NCI-H524 treated with DMSO at 0.1 percent for 48 hours (cell line): ENCODE measurements at regions not wholly inside any gene's neighbourhood (a gene's known extent, or its start where the extent isn't known, plus 50 kb on each side); places are given as distances from the start of the nearest gene placed in this dataset.

Experiments
- DNase-seq: peaks from one replicate; lab custom pipeline; 2025; lab: John Stamatoyannopoulos, UW

DNA sequence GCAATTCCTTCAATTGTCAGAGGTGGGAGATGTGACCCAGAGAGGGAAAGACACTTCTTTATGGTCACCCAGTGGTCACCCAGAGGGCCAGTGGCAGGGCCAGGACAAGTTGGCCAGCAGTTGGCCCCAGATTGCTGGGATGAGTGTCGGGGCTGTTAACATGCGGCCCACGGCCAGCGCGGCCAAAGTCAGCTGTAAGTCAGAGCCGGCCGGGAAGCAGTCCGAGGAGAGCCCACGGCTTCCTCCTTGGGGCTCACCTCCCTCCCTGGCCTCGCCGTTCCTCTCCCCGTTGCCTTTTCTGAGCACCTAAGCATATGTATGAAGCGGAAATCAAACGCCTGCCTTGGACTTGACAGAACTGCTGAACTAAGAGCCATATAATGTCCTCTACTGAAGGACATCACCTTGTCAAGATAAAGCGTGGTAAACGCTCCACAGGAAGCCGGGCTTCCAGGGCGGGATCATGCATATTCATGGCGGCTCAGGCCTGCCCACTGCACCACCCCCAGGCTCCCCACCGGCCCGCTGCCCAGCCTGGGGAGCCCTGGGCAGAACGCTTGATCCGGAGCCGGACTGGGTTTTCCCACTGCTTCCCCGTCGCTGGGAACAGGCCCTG, 245.4 kb upstream of the POU3F1 start:
- DNase-seq: no peak

DNA sequence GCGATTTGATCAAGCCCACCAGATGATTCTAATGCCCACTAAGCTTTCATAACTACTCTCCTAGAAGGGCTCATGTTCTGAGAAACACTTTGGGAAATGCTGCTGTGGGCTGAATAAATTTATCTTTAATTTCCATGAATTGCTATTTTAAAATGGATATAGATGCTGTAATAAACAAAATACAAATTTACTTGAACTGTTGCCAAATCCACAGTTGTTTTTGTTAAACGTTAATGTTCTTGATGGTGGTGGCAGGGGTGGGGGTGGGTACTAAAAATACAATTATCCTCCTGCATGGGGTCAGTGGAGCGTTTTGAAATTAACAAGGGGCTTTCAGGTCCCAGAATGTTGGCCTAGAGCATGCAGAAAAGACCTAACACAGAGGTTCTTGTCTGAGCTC, 244.7 kb upstream of the POU3F1 start:
- no peak for DNase-seq

DNA sequence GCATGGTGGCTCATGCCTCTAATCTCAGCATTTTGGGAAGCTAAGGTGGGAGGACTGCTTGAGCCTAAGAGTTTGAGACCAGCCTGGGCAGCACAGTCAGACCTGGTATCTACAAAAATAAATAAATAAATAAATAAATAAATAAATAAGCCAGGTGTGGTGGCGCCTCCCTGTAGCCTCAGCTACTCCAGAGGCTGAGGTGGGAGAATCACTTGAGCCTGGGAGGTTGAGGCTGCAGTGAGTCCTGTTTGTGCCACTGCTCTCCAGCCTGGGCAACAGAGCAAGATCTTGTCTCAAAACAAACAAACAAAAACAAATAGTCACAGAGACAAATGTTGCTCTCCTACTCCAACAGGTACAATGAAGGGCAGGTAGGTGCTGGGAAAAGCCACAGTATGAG, 242.4 kb upstream of the POU3F1 start:
- no peak for DNase-seq

DNA sequence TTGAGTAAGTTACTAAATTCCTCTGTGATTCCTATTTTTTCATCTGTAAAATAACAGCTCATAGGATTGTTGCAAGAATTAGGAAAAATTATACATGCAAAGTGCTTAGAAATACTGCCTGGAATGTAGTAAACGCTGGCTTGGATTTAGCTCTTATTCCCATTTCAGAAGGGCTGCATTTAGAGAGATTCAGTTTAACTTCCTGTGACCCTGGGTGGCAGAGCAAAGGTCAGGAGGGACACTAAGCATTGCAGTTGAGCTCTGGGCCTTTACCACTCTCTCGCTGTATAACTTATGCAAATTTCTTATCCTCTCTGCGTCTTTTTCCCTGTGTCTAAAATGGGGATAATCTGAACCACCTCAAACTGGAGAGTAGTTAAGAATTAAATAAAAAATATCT, 241.0 kb upstream of the POU3F1 start:
- DNase-seq: no peak

DNA sequence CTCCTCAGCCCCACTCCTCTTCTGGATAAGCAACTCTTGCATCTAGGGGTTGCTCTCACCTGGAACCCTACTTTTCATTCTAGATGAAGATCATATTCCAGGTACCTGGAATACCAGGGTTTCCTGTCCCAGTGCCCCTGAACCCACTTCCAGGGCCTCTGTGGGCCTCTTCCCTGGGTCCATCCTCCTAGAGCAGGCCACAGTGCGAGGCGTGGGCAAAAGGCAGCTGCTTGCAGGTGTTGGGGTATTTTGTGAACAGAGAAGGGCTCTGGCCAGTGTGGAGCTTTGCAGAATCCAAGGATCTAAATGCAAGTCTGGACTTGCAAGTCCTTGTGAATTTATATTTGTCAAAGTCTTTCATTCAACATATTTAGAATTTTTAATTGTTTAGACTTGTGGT, 240.4 kb upstream of the POU3F1 start:
- no peak for DNase-seq

DNA sequence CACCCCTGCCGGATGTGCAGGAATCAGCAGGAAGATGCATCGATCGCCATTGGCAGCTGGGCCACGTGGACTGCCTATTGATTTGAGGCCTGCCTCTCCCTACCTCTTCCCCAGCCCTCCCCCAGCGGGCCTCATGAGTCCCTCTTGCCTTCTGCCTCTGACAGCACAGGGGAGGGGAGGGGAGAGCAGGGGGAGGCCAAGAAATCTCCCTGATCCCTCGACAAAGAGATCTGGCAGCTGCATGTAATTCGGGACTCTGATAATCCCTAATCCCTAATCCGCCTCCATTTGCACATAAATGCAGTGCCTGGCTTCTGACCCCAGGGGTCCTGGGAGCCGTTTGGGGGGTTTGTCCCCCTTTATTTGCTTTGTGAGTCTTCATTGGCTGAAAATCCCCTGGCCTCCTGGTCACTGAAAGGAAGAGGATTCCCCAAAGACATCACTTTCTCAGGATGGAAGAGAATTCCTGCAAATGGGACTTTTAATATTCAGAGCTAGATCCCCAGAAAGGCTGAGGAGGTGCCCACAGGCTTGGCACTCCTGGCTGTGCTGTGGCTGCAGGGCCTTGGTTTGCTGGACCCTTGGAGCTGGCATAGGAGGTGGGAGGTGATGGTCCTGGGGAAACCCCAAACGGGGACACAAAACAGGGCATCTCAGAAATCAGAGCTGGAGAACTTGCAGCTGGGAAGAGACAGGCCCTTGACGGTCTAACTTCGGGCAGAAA, 239.4 kb upstream of the POU3F1 start:
- DNase-seq: peak; percentile 31

DNA sequence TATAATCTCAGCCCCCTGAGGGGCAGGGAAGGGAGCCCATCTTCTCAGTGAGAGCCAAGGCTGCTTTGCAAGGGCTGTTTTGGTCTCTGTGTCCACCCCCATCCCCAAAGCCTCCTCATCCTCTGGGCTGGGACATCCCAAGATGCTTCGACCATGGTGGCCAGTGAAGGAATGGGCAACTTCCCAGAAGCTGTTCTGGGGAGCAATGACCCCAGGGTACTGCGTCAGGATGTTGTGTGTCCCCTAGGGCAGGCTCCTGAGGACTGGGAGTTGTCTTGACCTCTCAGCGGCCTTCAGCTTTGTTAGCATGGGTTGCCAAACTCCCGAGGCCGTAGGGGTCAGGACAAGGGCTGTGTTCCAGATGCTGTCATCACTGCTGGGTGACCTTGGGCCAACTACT, 238.4 kb upstream of the POU3F1 start:
- no peak for DNase-seq

DNA sequence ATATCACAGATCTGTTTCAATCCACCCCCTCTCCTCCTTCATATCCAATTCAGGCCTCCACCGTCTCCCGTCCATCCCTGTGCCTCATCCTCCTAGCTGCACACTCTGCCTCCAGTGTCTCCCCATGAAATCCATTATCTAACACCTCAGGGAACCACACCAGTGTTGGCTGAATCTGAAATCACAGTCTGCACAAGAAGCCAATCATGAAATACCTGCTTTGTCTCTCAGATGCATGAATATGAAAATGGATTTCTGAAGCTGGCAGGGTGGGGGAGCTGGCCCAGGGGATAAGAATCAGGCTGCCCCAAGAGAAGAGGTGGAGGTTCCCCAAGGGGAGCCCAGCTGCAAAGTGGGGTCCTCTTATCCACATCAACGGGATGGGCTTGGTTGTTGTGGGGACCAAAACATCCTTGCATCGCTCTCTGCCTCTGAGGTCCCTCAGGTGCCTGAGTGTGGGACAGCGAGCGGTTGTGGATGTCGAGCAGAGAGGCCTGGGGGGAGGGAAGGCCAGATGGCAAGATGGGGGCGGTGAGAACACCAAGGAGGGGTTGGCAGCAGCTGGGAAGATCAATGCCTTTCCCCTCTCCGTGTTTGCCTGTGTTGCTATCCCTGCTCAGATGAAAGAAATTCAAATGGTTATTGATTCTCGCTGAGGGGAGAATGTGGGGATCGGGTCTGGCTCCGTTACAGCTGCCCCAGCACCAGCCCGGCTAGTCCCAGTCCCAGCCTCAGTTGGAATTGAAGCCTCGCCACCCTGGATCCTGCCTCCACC, 237.3 kb upstream of the POU3F1 start:
- DNase-seq: no peak

DNA sequence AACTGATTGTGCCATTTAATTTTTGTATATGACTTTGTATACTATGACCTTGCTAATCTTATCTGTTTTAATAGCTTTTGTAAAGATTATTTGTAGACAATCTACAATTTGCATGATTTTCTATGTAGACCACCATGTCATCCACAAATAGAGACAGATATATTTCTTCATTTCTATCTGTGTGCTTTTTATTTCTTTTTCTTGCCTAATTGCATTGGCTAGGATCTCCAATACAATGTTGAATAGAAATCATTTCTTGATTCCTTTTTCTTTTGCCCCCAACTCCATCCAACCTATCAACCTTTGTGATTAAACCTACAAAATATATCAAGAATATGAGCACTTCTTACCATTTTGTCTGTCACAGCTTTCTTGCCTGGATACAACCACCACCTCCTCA, 232.6 kb upstream of the POU3F1 start:
- no peak for DNase-seq

DNA sequence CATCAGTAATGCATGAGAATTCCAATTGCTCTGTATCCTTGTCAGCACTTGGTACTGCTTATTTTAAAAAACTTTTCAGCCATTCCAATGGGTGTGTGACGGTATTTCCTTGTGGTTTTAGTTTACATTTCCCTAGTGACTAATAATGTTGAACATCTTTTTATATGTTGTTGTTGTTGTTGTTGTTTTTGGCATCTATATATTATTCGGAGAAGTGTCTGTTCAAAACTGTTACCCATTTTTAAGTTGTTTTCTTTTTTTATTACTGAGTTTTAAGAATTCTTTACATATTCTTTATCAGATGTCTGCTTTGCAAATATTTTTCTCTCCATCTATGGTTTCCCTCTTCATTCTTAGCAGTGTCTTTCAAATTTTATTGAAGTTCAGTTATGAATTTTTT, 231.1 kb upstream of the POU3F1 start:
- no peak for DNase-seq

DNA sequence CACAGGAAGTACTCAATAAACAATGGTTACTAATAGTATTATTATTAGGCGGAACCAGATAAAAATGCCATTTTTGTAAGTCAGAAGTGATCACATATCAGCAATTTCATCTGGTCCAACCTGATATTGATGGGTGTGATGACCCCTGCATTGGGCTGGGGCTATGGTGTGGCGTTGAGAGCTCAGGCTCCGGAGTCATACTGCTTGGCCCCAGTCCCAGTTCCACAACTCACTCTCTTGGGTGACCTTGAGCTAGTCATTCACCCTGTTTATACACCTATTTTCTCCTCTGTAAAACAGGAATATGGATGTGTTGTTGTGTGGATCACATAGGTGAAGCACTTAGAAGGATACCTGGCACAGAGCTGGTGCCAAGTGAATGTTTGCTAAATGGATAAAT, 229.4 kb upstream of the POU3F1 start:
- no peak for DNase-seq

DNA sequence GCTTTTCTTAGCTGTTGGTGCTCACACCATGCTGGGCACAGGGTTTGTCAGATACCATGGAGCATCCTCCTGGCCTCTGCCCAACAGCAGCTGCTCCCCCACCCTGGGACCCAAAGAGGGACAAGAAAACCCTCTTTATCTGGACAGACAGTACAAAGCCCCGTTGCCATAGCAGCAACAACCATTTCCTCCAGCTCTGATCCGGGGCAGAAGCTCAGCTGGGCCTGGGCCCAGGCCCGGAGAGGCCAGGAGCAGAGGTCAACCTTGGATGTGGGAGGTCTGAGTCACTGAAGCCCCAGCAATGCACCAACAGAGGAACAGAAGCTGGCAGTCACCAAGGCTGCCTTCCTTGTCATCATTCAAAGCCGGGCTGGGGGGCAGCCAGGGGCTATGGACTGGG, 228.4 kb upstream of the POU3F1 start:
- no peak for DNase-seq

DNA sequence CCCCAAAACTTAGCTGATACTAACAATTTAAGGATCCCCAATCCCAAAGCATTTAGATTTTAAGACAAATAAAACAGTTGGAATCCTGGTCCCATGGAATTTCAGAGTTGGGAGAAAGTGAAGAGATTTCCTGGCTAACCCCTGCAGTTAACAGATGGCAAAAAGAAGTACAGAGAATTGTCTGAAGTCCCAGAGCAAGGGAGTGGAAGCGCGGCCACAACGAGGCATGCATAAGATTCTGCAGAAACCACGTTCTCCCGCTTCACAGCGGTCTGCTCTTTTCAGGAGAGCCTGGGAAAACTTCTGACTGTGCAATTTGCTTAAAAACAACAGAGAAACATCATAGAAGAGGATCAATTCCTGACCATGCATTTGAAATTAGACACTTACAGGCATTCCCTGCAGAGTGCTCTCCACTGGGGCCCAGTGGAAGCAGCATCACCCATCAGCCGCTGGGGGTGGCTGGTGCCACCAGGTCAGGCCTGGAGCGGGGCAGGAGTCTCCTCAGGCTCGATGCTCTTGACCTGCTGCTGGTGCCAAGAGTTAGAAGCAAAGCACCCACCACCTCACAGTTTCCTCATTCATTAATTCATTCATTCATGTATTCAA, 226.7 kb upstream of the POU3F1 start:
- no peak for DNase-seq

DNA sequence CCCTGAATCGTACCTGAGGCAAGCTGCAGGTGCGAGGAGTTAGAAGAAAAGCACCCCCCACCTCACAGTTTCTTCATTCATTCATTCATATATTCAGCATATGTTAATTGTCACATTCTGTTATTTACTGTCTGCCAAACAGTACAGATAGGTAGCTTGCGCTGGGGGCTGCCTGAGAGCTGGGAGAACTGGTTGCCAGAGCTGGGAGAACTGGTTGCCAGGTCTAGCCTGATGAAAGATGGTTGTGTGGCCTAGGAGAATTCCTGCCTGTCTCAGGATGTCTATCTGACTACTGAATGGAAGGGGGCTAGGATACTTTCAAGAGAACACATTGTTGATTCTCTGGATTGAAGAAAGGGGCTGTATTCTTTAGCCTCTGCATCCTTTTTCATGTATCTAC, 225.9 kb upstream of the POU3F1 start:
- DNase-seq: no peak

DNA sequence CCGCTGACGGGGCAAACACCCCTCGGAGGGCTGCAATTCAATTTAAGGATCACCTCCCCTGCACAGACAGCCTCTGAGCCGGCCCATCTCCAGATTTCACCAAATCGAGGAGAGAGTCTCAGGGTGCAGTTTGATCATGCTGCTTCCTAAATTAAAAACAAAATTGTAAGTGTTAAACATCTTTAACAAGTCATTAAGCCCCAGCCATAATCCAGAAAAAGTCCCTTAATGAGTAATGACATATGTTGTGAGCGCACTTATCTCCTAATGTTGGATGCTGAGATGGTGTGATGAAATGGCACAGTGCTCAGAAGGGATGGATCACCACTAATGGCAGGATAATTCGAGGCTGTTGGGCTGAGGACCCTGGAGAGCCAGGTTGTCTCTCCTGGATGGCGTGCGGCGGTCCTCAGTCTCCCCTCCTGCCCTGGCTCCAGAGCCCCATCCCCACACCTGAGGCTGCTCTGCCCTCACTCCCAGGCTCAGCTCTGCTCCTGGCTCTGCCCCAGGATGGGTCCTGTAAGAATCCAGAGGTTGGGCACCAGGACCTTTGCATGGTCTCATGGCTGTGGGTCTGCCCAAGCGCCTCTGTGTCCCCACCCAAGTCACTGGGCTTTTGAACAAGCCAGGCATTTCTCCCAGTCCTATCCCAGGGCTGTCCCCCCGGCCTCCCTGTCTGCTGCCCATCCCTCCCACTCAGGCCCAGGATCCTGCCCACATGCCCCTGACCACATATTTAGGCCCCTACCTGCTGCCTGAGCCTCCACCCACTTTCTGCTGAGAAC, 224.4 kb upstream of the POU3F1 start:
- DNase-seq: peak; percentile 66

DNA sequence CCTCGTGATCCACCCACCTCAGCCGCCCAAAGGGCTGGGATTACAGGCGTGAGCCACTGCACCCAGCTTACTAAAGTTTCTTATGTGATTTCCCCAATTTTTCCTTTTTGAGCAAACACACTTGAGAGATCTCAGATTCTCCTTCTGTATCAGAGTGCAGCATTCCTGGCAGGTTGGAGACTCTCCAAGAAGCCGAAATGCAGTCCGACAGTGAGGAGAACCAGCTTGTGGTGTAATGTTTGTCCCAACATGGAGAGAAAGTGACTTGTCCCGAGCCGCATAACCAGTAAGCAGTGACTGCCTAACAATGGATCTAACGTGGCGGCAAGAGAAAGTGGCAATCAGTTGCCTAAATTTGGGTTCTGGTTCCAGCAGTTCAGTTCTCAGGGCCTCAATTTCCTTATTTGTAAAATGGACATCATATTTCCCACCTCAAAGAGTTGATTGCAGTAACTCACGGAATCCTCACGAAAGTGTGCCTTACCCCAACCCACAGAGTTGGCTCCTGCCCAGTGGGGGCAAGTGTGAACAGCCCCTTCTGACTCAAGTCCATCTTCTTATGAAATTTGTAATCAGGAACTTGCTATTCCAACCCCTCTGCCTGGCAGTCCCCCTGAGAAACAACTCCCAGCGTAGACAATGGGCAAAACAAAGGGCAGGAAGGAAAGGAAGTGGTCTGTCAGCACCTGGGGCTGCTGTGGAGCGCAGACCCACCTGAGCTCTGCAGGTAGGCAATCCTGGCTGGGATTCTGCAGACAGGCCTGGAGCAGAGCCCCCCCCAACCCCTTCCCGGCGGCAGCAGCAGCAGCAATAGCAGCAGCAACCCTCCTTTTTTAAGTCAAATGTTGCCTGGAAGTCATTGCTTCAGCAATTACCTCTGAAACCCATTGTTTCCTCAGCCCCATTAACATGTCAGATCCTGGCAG, 223.6 kb upstream of the POU3F1 start:
- no peak for DNase-seq

DNA sequence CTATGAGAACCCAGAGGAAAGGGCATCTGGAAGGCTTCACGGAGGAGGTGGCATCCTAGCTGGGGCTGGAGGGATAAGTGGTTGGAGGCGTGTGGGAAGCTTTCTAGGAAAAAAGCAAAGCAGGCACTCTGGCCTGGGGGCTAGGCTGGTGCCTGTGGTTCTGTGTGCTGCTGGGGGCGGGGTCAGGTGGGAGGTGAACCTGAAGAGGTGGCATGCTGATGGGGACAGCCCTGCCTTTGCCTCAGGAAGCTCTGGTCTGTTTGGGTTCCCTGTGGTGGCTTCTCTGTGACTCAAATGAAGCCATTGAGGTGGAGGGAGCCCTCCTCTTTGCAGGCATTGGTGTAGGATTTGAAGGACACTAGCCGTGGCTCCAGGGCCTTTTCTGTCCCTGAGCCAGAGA, 221.6 kb upstream of the POU3F1 start:
- no peak for DNase-seq

DNA sequence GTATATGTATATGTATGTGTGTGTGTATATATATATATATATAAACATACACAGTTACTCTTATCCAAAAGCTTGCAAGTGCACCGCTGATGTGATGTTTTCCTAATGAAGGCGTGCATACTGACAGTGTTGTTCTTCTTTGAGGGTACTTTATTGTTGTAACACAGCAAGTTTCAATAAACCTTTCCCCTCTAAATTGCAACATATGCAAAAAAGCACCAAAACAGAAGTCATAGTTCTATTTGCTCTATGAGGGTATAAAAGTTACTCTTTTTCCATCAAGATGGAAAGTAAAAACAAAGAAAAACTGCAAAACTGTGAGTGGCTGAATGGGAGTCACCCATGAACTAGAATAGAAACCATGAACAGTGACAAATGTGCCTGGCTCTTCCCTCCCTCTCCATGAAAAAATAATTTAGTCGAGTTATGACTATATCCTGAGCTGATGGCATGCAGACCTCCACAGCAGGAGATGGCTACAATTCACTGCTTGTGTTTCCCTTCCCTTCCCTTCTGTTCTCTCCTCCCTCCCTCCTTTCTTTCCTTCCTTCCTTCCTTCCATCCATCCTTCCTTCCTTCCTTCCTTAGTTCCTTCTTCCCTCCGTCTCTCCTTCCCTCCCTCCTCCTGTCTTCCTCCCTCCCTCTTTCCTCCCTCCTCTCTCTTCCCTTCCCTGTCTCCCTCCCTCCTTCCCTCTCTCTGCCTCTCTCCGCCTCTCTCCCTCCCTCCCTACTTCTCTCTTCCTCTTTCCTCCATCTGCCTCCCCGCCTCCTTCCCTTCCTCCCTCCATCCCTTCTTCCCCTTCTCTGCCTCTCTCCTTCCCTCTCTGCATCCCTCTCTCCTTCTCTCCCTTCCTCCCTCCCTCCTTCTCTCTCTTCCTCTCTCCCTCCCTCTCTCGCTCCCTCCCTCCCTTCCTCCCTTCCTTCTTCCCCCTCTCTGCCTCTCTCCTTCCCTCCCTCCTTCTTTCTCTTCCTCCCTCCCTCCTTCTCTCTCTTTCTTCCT, 220.7 kb upstream of the POU3F1 start:
- DNase-seq: no peak

DNA sequence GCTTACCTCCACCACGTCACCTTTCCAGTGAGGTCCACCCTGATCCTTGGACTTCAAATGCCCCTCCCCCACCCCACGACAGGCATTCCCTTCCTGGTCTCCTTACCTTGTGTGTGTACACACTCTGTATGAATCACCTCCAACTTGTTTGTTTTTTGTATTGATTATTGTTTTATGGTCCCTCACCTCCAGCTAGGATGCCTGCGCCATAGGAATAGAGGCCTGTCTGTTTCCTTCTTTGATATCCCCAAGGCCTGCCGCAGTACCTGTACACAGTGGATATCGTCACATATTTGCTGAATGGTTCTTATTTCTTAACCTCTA, 219.6 kb upstream of the POU3F1 start:
- DNase-seq: no peak
